Neural crest cell (in vitro differentiated cells): ENCODE measurements at regions not wholly inside any gene's neighbourhood (a gene's known extent, or its start where the extent isn't known, plus 50 kb on each side); places are given as distances from the start of the nearest gene placed in this dataset.

ENCODE experiments used
- DNase-seq: peaks from one replicate; pipeline ENCODE4 v3.0.0; 2021; ENCODE audit warnings: low read depth, mixed read lengths, low spot score
- H3K27ac Mint-ChIP-seq: one replicate; pipeline ENCODE4 v1.8.0; 2021; ENCODE audit warnings: mild to moderate bottlenecking, mixed read lengths; ENCODE audit not compliant: unreplicated experiment
- H3K27me3 Mint-ChIP-seq: 2 replicates; pipeline ENCODE4 v1.8.0; 2021; ENCODE audit warnings: low read depth, mild to moderate bottlenecking, mixed read lengths
- H3K36me3 Mint-ChIP-seq: 2 replicates; pipeline ENCODE4 v1.8.0; 2021; ENCODE audit warnings: low read depth, mild to moderate bottlenecking, mixed read lengths
- H3K4me1 Mint-ChIP-seq: 2 replicates; pipeline ENCODE4 v1.8.0; 2021; ENCODE audit warnings: mixed read lengths
- H3K4me3 Mint-ChIP-seq: one replicate; pipeline ENCODE4 v1.8.0; 2021; ENCODE audit warnings: mild to moderate bottlenecking, mixed read lengths
- H3K9me3 Mint-ChIP-seq: 2 replicates; pipeline ENCODE4 v1.8.0; 2021; ENCODE audit warnings: mixed read lengths
- CTCF ChIP-seq: fragments of 200-600 bp; sonication (generic); conservative IDR thresholded peaks from 2 replicates; pipeline ENCODE4 v1.5.0; 2021; ENCODE audit warnings: antibody characterized with exemption, mild to moderate bottlenecking

GRCh38 chr5:29218138-29218537, 1975.3 kb upstream of the CDH6 start:
- Mint-ChIP-seq H3K9me3 (no peaks in the 10 kb centered on the region), H3K36me3 (no peaks in the 10 kb centered on the region), H3K27ac (no peak overlapping the region), H3K4me3 (no peak overlapping the region), H3K27me3 (no peaks in the 10 kb centered on the region), H3K4me1 (no peaks in the 10 kb centered on the region)
- no peak for DNase-seq
- no peak for TF ChIP-seq CTCF

- no peaks in the 10 kb centered on the region for H3K9me3 Mint-ChIP-seq
- H3K4me1 Mint-ChIP-seq, result no peaks in the 10 kb centered on the region
- TF ChIP-seq CTCF, result no peak
- H3K36me3 Mint-ChIP-seq, result no peaks in the 10 kb centered on the region
- H3K27me3 Mint-ChIP-seq, result no peaks in the 10 kb centered on the region
- no peak for DNase-seq
- no peak overlapping the region for H3K27ac Mint-ChIP-seq
- H3K4me3 Mint-ChIP-seq, result no peak overlapping the region
Observed at GRCh38 chr5:29214839-29215238, 1978.6 kb upstream of the CDH6 start.

GRCh38 chr5:29213475-29213874, 1980.0 kb upstream of the CDH6 start:
- H3K4me1 Mint-ChIP-seq, result no peaks in the 10 kb centered on the region
- no peak overlapping the region for H3K4me3 Mint-ChIP-seq
- no peaks in the 10 kb centered on the region for H3K27me3 Mint-ChIP-seq
- DNase-seq, result no peak
- no peaks in the 10 kb centered on the region for H3K36me3 Mint-ChIP-seq
- no peak overlapping the region for H3K27ac Mint-ChIP-seq
- no peaks in the 10 kb centered on the region for H3K9me3 Mint-ChIP-seq
- no peak for TF ChIP-seq CTCF

GRCh38 chr5:29208024-29208423, 1985.5 kb upstream of the CDH6 start:
- no peak for DNase-seq
- Mint-ChIP-seq H3K4me3 (no peak overlapping the region), H3K9me3 (no peaks in the 10 kb centered on the region)

GRCh38 chr5:29203049-29203448, 1990.4 kb upstream of the CDH6 start:
- Mint-ChIP-seq H3K4me1 (no peaks in the 10 kb centered on the region), H3K27me3 (no peaks in the 10 kb centered on the region), H3K27ac (no peak overlapping the region), H3K4me3 (no peak overlapping the region), H3K9me3 (no peaks in the 10 kb centered on the region), H3K36me3 (no peaks in the 10 kb centered on the region)
- TF ChIP-seq CTCF, result no peak
- DNase-seq, result no peak

More at GRCh38 chr5:29208024-29208423, 1985.5 kb upstream of the CDH6 start:
- H3K27me3 Mint-ChIP-seq, result no peaks in the 10 kb centered on the region
- no peak overlapping the region for H3K27ac Mint-ChIP-seq
- H3K36me3 Mint-ChIP-seq, result no peaks in the 10 kb centered on the region
- no peaks in the 10 kb centered on the region for H3K4me1 Mint-ChIP-seq
- TF ChIP-seq CTCF, result no peak
